Esophagus (tissue), 2 donors: ENCODE measurements at regions not wholly inside any gene's neighbourhood (a gene's known extent, or its start where the extent isn't known, plus 50 kb on each side); places are given as distances from the start of the nearest gene placed in this dataset.
"Not testable (repeated sequence)": the region's sequence is repeated elsewhere in the genome, so short reads cannot be mapped to it uniquely, and the experiment has no call there.

Experiments
- H3K27ac ChIP-seq, 2 donors: one replicate each; pipeline ENCODE4 v1.5.1; 2013; ENCODE audit warnings: low read depth in 2 of 2, mild to moderate bottlenecking in 2 of 2, inconsistent platforms in 1 of 2, low read length in 1 of 2, moderate library complexity in 1 of 2
- H3K27me3 ChIP-seq, 2 donors: one replicate each; pipeline ENCODE4 v1.6.1; 2013; ENCODE audit warnings: low read length in 2 of 2, control low read depth in 1 of 2, mild to moderate bottlenecking in 1 of 2; ENCODE audit not compliant: insufficient read depth in 2 of 2, control insufficient read depth in 1 of 2
- H3K36me3 ChIP-seq, 2 donors: one replicate each; pipeline ENCODE4 v1.6.1; 2013; ENCODE audit warnings: low read length in 1 of 2; ENCODE audit not compliant: control insufficient read depth in 2 of 2, insufficient read depth in 2 of 2
- H3K4me1 ChIP-seq, 2 donors: one replicate each; pipeline ENCODE4 v1.6.1; 2013; ENCODE audit warnings: low read length in 1 of 2; ENCODE audit not compliant: control insufficient read depth in 2 of 2, insufficient read depth in 2 of 2
- H3K4me3 ChIP-seq, 2 donors: one replicate each; pipeline ENCODE4 v1.5.1; 2013; ENCODE audit warnings: low read length in 2 of 2, mild to moderate bottlenecking in 2 of 2, low read depth in 1 of 2, moderate library complexity in 1 of 2
- H3K9me3 ChIP-seq, 2 donors: one replicate each; pipeline ENCODE4 v1.6.1; 2013; ENCODE audit warnings: mild to moderate bottlenecking in 2 of 2, low read depth in 1 of 2, low read length in 1 of 2, moderate library complexity in 1 of 2; ENCODE audit not compliant: control insufficient read depth in 2 of 2, insufficient read depth in 1 of 2
- WGBS, 2 donors: extraction: QIAGEN DNeasy Blood & Tissue Kit; methylation state at CpG; one replicate each; pipeline ENCODE4 v1.1.7; 2013; 5-methylcytosine and 5-hydroxymethylcytosine counted together
- donor health status: healthy with polysubstance abuse.
- donor health status: Bipolar disorder and iron deficiency.

GRCh38 chr7:122248472-122248871, 56.1 kb downstream of the FEZF1 start:
- Histone ChIP-seq H3K36me3 (no peaks in the 10 kb centered on the region), H3K27me3 (no peaks in the 10 kb centered on the region), H3K4me1 (no peaks in the 10 kb centered on the region), H3K27ac (no peak overlapping the region), H3K9me3 (peaks cover 0 to 5% of the 10 kb centered on the region in 2 donors), H3K4me3 (no peak overlapping the region)
- 45 to 61% methylated on average over 2 of the region's 2 CpGs for WGBS, 2 donors

- not testable (repeated sequence) for H3K27me3 ChIP-seq, H3K4me3 ChIP-seq, H3K9me3 ChIP-seq, H3K4me1 ChIP-seq, H3K36me3 ChIP-seq, H3K27ac ChIP-seq
- WGBS, 2 donors: 74 to 84% methylated on average over 5 to 14 of the region's 14 CpGs
Observed at GRCh38 chr7:122238729-122239128, 65.8 kb downstream of the FEZF1 start.

- WGBS, 2 donors: 95 to 98% methylated on average over 12 to 13 of the region's 13 CpGs
- H3K27ac ChIP-seq, H3K27me3 ChIP-seq, H3K36me3 ChIP-seq, H3K4me1 ChIP-seq, H3K9me3 ChIP-seq: not testable (repeated sequence)
- H3K4me3 ChIP-seq: peak overlapping the region in 1 of 2 donors; percentile 22
Observed at GRCh38 chr7:122238297-122238696, 66.3 kb downstream of the FEZF1 start.

- no peaks in the 10 kb centered on the region for H3K27me3 ChIP-seq
- no peak overlapping the region for H3K27ac ChIP-seq
- no peaks in the 10 kb centered on the region for H3K9me3 ChIP-seq
- H3K4me1 ChIP-seq: no peaks in the 10 kb centered on the region
- no peak overlapping the region for H3K4me3 ChIP-seq
- no peaks in the 10 kb centered on the region for H3K36me3 ChIP-seq
- 67 to 77% methylated on average over 3 of the region's 3 CpGs for WGBS, 2 donors
Observed at GRCh38 chr7:122225874-122226273, 78.7 kb downstream of the FEZF1 start.

- Histone ChIP-seq H3K27me3 (no peaks in the 10 kb centered on the region), H3K9me3 (peaks cover 0 to 2% of the 10 kb centered on the region in 2 donors), H3K4me3 (no peak overlapping the region), H3K4me1 (no peaks in the 10 kb centered on the region), H3K36me3 (no peaks in the 10 kb centered on the region), H3K27ac (no peak overlapping the region)
Observed at GRCh38 chr7:122219253-122219865, 75.3 kb upstream of the AASS start.

- peaks cover 0 to 2% of the 10 kb centered on the region in 2 donors for H3K9me3 ChIP-seq
- WGBS, 2 donors: 61% methylated on average over 3 of the region's 3 CpGs
Observed at GRCh38 chr7:122217125-122217524, 73.1 kb upstream of the AASS start.

GRCh38 chr7:122212754-122213153, 68.7 kb upstream of the AASS start:
- no peak overlapping the region for H3K27ac ChIP-seq

More at GRCh38 chr7:122217125-122217524, 73.1 kb upstream of the AASS start:
- Histone ChIP-seq H3K4me1 (no peaks in the 10 kb centered on the region), H3K27ac (no peak overlapping the region), H3K4me3 (no peak overlapping the region), H3K27me3 (no peaks in the 10 kb centered on the region), H3K36me3 (no peaks in the 10 kb centered on the region)

GRCh38 chr7:122211362-122211761, 67.3 kb upstream of the AASS start:
- H3K27me3 ChIP-seq: no peaks in the 10 kb centered on the region
- H3K36me3 ChIP-seq: no peaks in the 10 kb centered on the region
- peaks cover 0 to 3% of the 10 kb centered on the region in 2 donors for H3K9me3 ChIP-seq
- 84 to 85% methylated on average over 2 of the region's 2 CpGs for WGBS, 2 donors
- H3K4me1 ChIP-seq: no peaks in the 10 kb centered on the region
- no peak overlapping the region for H3K4me3 ChIP-seq
- no peak overlapping the region for H3K27ac ChIP-seq

More at GRCh38 chr7:122212754-122213153, 68.7 kb upstream of the AASS start:
- Histone ChIP-seq H3K27me3 (no peaks in the 10 kb centered on the region), H3K36me3 (no peaks in the 10 kb centered on the region), H3K9me3 (no peaks in the 10 kb centered on the region), H3K4me3 (no peak overlapping the region), H3K4me1 (no peaks in the 10 kb centered on the region)
- WGBS, 2 donors: 78 to 81% methylated on average over 1 of the region's 1 CpG

GRCh38 chr7:122206985-122207384, 62.9 kb upstream of the AASS start:
- Histone ChIP-seq H3K9me3 (peaks cover 0 to 3% of the 10 kb centered on the region in 2 donors), H3K4me3 (no peak overlapping the region), H3K27me3 (no peaks in the 10 kb centered on the region), H3K36me3 (no peaks in the 10 kb centered on the region), H3K27ac (no peak overlapping the region), H3K4me1 (no peaks in the 10 kb centered on the region)
- WGBS, 2 donors: 88 to 93% methylated on average over 1 of the region's 1 CpG

- H3K36me3 ChIP-seq: no peaks in the 10 kb centered on the region
- peaks cover 0 to 3% of the 10 kb centered on the region in 2 donors for H3K9me3 ChIP-seq
- 94 to 95% methylated on average over 1 of the region's 1 CpG for WGBS, 2 donors
- H3K4me1 ChIP-seq: no peaks in the 10 kb centered on the region
- no peak overlapping the region for H3K4me3 ChIP-seq
- H3K27me3 ChIP-seq: no peaks in the 10 kb centered on the region
- no peak overlapping the region for H3K27ac ChIP-seq
Observed at GRCh38 chr7:122203814-122204213, 59.8 kb upstream of the AASS start.
